ENCODE measurements at regions not wholly inside any gene's neighbourhood (a gene's known extent, or its start where the extent isn't known, plus 50 kb on each side); places are given as distances from the start of the nearest gene placed in this dataset.

DNA sequence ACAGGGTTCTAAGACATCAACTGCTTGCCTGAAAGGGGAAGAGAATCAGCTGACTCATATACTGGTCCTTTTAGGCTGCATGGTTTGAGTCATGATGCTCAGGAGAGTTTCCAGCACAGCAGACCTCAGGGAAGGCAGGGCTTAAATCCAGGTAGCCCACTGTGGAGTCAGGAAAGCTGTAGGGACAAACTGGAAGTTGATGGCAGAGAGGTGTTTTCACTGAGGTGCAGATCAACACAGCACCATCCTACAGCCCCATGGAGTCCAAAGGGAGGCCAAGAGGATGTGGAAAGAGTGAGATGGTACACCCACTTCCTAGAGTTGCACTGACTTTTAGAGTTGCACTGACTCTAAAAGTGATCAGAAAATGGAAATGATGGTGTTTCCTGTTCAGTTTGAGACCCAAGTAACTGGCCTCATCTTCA is 252.4 kb upstream of the DUSP10 start:
- TF ChIP-seq EZH2 (IDR thresholded peaks at IDR 0.05; ENCODE audit: borderline replicate concordance) (no peak), CTCF (IDR thresholded peaks at IDR 0.05; ENCODE audit: poor library complexity) (no peak), EZH2phosphoT487 (IDR thresholded peaks at IDR 0.05; ENCODE audit: low read depth, severe bottlenecking, unreplicated experiment) (no peak)

All from hepatocyte (in vitro differentiated cells).